Mesenteric fat pad (tissue), 1 donor: ENCODE measurements at regions not wholly inside any gene's neighbourhood (a gene's known extent, or its start where the extent isn't known, plus 50 kb on each side); places are given as distances from the start of the nearest gene placed in this dataset.
"Not testable (repeated sequence)": the region's sequence is repeated elsewhere in the genome, so short reads cannot be mapped to it uniquely, and the experiment has no call there.

ENCODE experiments used
- DNase-seq: peaks from one replicate; pipeline ENCODE4 v3.0.0-alpha.2; 2020; ENCODE audit warnings: low spot score
- donor health status: DM: yes; HTN: yes; CAD: no.

- not testable (repeated sequence) for DNase-seq
Measured at GRCh38 chr6:60789601-60790000, 1496.4 kb downstream of the KHDRBS2 start.

- DNase-seq: not testable (repeated sequence)
Measured at GRCh38 chr6:60782698-60783464, 1503.1 kb downstream of the KHDRBS2 start.

GRCh38 chr6:60779591-60779990 is 1506.4 kb downstream of the KHDRBS2 start:
- not testable (repeated sequence) for DNase-seq

GRCh38 chr6:60767791-60768499 is 1518.1 kb downstream of the KHDRBS2 start:
- DNase-seq: not testable (repeated sequence)

- DNase-seq: not testable (repeated sequence)
Measured at GRCh38 chr6:60765331-60765730, 1520.7 kb downstream of the KHDRBS2 start.

GRCh38 chr6:60763464-60764080 is 1522.5 kb downstream of the KHDRBS2 start:
- DNase-seq: not testable (repeated sequence)

GRCh38 chr6:60760928-60761327 is 1525.1 kb downstream of the KHDRBS2 start:
- DNase-seq: not testable (repeated sequence)

GRCh38 chr6:60759149-60759825 is 1526.7 kb downstream of the KHDRBS2 start:
- not testable (repeated sequence) for DNase-seq

- DNase-seq: not testable (repeated sequence)
Measured at GRCh38 chr6:60758725-60759124, 1527.3 kb downstream of the KHDRBS2 start.

GRCh38 chr6:60754879-60755278 is 1531.1 kb downstream of the KHDRBS2 start:
- DNase-seq: no peak

- DNase-seq: not testable (repeated sequence)
Measured at GRCh38 chr6:60750353-60751081, 1535.5 kb downstream of the KHDRBS2 start.

GRCh38 chr6:60747765-60748556 is 1538.1 kb downstream of the KHDRBS2 start:
- DNase-seq: not testable (repeated sequence)

- not testable (repeated sequence) for DNase-seq
Measured at GRCh38 chr6:60737764-60738425, 1548.1 kb downstream of the KHDRBS2 start.

- not testable (repeated sequence) for DNase-seq
Measured at GRCh38 chr6:60737315-60737714, 1548.7 kb downstream of the KHDRBS2 start.

GRCh38 chr6:60723935-60724334 is 1562.1 kb downstream of the KHDRBS2 start:
- not testable (repeated sequence) for DNase-seq

GRCh38 chr6:60695232-60695631 is 1590.8 kb downstream of the KHDRBS2 start:
- no peak for DNase-seq

- no peak for DNase-seq
Measured at GRCh38 chr6:60687085-60687484, 1598.9 kb downstream of the KHDRBS2 start.

- DNase-seq: no peak
Measured at GRCh38 chr6:60681806-60682205, 1604.2 kb downstream of the KHDRBS2 start.

GRCh38 chr6:60679175-60679574 is 1606.8 kb downstream of the KHDRBS2 start:
- DNase-seq: no peak
